Transverse colon (tissue), 4 donors: ENCODE measurements at regions not wholly inside any gene's neighbourhood (a gene's known extent, or its start where the extent isn't known, plus 50 kb on each side); places are given as distances from the start of the nearest gene placed in this dataset.
A peak's percentile ranks its signal among the peaks of the same experiment; 100 is the strongest.

Source experiments
- DNase-seq: peaks from one replicate; pipeline ENCODE4 v3.0.0-alpha.2; 2019
- H3K27ac ChIP-seq, 4 donors: fragments of 200-600 bp; sonication (generic); 2 replicates each; pipeline ENCODE4 v1.5.1; 2016 to 2018; ENCODE audit warnings: inconsistent platforms in 4 of 4
- H3K27me3 ChIP-seq: fragments of 200-600 bp; sonication (generic); 2 replicates; pipeline ENCODE4 v1.5.1; 2017; ENCODE audit warnings: inconsistent platforms
- H3K36me3 ChIP-seq, 4 donors: fragments of 200-600 bp; sonication (generic); 2 replicates each; pipeline ENCODE4 v1.5.1; 2017 to 2019; ENCODE audit warnings: inconsistent platforms in 4 of 4
- H3K4me1 ChIP-seq, 4 donors: fragments of 200-600 bp; sonication (generic); 2 replicates each; pipeline ENCODE4 v1.5.1; 2017 to 2020; ENCODE audit warnings: inconsistent platforms in 4 of 4
- H3K4me3 ChIP-seq, 4 donors: fragments of 200-600 bp; sonication (generic); 1 replicate in 1 of 4; 2 replicates in 3 of 4; pipeline versions ENCODE4 v1.5.1 to v1.6.1; 2017 to 2019; ENCODE audit warnings: inconsistent platforms in 4 of 4
- H3K9me3 ChIP-seq, 2 donors: fragments of 200-600 bp; sonication (generic); 2 replicates each; pipeline ENCODE4 v1.5.1; 2017 to 2019; ENCODE audit warnings: inconsistent platforms in 2 of 2
- EP300 ChIP-seq: sonication (generic); formaldehyde crosslinking; IDR thresholded peaks from one replicate; pipeline ENCODE4 v1.6.1; 2017; ENCODE audit warnings: antibody characterized with exemption, low read depth
- POLR2A ChIP-seq: fragments of 450-650 bp; IDR thresholded peaks from one replicate; pipeline ENCODE4 v1.6.1; 2016; ENCODE audit warnings: antibody characterized with exemption, mild to moderate bottlenecking, moderate library complexity
- POLR2AphosphoS5 ChIP-seq, 3 donors: sonication (generic); formaldehyde crosslinking; IDR thresholded peaks; one replicate each; pipeline ENCODE4 v1.6.1; 2016; ENCODE audit warnings: antibody characterized with exemption in 3 of 3
- WGBS, 2 donors: methylation state at CpG; one replicate each; pipeline ENCODE4 v1.1.5; 2018; ENCODE audit warnings: low coverage in 1 of 2; 5-methylcytosine and 5-hydroxymethylcytosine counted together
- in situ Hi-C, 4 donors: fragments of 200-750 bp; cut with MboI; loops; one replicate each; pipeline versions ENCODE4 v1.15.0 to v1.15.1; 2017; ENCODE audit warnings: low sequenced_read_pairs in 3 of 4, low pct_ligation_motif_present in 1 of 4, low pct_unique_long_range_greater_than_20kb in 1 of 4
- intact Hi-C: fragments of 100-400 bp; cut with DNase I; formaldehyde crosslinking; loops from one replicate; pipeline ENCODE4 v1.15.1; 2023; ENCODE audit warnings: low total_unique reads
- TF ChIP-seq, protein P1 (sequence below), 5 experiments: fragments of 200-600 bp in 3 of 5; fragments of 450-650 bp in 2 of 5; sonication (generic) in 3 of 5; IDR thresholded peaks; 1 replicate in 2 of 5; 2 replicates in 3 of 5; pipeline ENCODE4 v1.5.1; 2016 to 2017; ENCODE audit warnings: antibody characterized with exemption in 5 of 5, inconsistent platforms in 3 of 5, mild to moderate bottlenecking in 2 of 5, moderate library complexity in 1 of 5

GRCh38 chr22:48949375-48950149 lies 878.1 kb downstream of the BRD1 start:
- intact Hi-C loops = no loop called here
- Histone ChIP-seq H3K4me3 (no peak overlapping the region), H3K27me3 (no peaks in the 10 kb centered on the region), H3K27ac (no peak overlapping the region), H3K4me1 (no peaks in the 10 kb centered on the region), H3K36me3 (no peaks in the 10 kb centered on the region), H3K9me3 (no peaks in the 10 kb centered on the region)
- 69 to 77% methylated on average over 7 to 18 of the region's 18 CpGs for WGBS, 2 donors
- DNase-seq = peak; percentile 1
- in situ Hi-C loops = no loop called here
- no peak for TF ChIP-seq POLR2A
- no peak for TF ChIP-seq POLR2AphosphoS5 (IDR thresholded peaks at IDR 0.05)
- TF ChIP-seq, protein P1, sequence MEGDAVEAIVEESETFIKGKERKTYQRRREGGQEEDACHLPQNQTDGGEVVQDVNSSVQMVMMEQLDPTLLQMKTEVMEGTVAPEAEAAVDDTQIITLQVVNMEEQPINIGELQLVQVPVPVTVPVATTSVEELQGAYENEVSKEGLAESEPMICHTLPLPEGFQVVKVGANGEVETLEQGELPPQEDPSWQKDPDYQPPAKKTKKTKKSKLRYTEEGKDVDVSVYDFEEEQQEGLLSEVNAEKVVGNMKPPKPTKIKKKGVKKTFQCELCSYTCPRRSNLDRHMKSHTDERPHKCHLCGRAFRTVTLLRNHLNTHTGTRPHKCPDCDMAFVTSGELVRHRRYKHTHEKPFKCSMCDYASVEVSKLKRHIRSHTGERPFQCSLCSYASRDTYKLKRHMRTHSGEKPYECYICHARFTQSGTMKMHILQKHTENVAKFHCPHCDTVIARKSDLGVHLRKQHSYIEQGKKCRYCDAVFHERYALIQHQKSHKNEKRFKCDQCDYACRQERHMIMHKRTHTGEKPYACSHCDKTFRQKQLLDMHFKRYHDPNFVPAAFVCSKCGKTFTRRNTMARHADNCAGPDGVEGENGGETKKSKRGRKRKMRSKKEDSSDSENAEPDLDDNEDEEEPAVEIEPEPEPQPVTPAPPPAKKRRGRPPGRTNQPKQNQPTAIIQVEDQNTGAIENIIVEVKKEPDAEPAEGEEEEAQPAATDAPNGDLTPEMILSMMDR (IDR thresholded peaks at IDR 0.05) = no peak
- TF ChIP-seq EP300 = no peak

DNA sequence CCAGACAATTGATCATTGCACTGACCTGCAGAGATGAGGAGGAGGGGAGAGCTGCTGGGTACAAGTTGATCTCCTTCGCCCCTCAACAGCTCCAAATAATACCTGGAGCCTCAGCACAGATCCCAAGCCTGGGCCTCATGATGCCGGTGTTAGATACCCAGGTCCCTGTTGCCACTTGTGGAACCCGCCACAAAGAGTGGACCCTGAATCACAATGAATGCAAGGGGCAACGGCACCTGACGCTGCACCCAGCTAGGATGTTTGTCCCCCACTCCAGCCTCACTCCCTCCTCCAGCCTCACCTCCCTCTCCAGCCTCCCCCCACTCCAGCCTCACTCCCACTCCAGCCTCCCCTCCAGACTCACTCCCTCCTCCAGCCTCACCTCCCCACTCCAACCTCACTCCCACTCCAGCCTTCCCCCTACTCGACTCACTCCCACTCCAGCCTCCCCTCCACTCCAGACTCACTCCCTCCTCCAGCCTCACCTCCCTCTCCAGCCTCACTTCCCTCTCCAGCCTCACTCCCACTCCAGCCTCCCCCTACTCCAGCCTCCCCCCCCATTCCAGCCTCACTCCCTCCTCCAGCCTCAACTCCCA lies 879.0 kb downstream of the BRD1 start:
- Histone ChIP-seq H3K36me3 (no peaks in the 10 kb centered on the region), H3K4me3 (no peak overlapping the region), H3K4me1 (no peaks in the 10 kb centered on the region), H3K27ac (no peak overlapping the region), H3K27me3 (no peaks in the 10 kb centered on the region), H3K9me3 (no peaks in the 10 kb centered on the region)
- intact Hi-C loops = no loop called here
- 76% methylated on average over 6 of the region's 6 CpGs; no CpG with 5 or more reads in 1 of the 2 donors for WGBS, 2 donors
- no peak for DNase-seq
- TF ChIP-seq POLR2A (no peak), POLR2AphosphoS5 (IDR thresholded peaks at IDR 0.05) (no peak), EP300 (no peak)
- TF ChIP-seq, protein P1 (IDR thresholded peaks at IDR 0.05) = no peak
- in situ Hi-C loops = no loop called here

GRCh38 chr22:48947636-48948035 lies 880.0 kb downstream of the BRD1 start:
- Histone ChIP-seq H3K27me3 (no peaks in the 10 kb centered on the region), H3K36me3 (no peaks in the 10 kb centered on the region), H3K4me1 (no peaks in the 10 kb centered on the region), H3K9me3 (no peaks in the 10 kb centered on the region), H3K4me3 (no peak overlapping the region), H3K27ac (no peak overlapping the region)
- TF ChIP-seq, protein P1 (IDR thresholded peaks at IDR 0.05) = no peak
- intact Hi-C loops (no loop called here), in situ Hi-C loops (no loop called here)
- DNase-seq = no peak
- WGBS, 2 donors = 78% methylated on average over 5 of the region's 5 CpGs; no CpG with 5 or more reads in 1 of the 2 donors

DNA sequence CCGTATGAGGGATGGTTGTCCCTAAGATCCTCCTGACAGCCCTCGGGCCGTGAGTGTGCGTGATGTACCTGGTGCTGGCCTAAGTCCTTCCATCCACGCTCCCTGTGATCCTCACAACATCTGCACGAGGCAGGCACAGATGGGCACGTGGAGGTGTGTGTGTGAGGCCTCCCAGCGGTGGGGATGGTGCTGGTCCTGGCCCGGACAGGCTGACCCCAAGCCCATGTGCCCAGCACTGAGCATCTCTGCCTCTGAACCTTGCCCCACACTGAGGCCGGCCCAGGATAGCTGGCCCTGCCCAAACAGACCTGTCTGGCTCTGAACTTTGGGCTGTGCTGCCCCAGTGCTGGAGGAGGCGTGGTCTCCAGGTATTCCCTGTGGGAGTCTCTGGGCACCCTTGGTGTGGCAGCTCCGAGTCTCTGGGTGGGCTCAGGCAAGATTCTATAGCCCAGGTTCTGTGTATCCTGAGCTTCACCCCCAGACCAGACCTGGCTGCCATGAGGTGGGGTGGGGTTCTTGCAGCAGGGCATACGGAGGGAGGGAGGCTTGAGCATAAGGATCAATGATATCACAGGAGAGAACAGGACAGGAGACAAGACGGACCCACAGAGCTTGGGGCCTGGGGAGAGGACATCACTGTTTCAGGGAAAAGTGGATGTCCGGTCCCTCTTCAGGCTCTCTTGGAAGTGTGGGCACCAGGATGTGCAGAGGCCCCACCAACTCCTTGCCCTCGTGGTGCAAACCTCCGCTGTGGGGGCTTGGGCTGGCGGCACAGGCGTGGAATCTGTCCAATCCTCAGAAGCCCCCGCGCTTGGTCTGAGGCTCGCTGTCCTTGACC lies 881.8 kb downstream of the BRD1 start:
- H3K36me3 ChIP-seq = no peaks in the 10 kb centered on the region
- no peak for TF ChIP-seq POLR2A
- no peak for TF ChIP-seq EP300
- TF ChIP-seq POLR2AphosphoS5 (IDR thresholded peaks at IDR 0.05) = no peak
- TF ChIP-seq, protein P1 (IDR thresholded peaks at IDR 0.05) = no peak
- in situ Hi-C loops (no loop called here), intact Hi-C loops (no loop called here)
- no peak overlapping the region for H3K4me3 ChIP-seq
- no peaks in the 10 kb centered on the region for H3K9me3 ChIP-seq
- H3K27ac ChIP-seq = no peak overlapping the region
- peak; percentile 3 for DNase-seq
- 80% methylated on average over 21 of the region's 22 CpGs; no CpG with 5 or more reads in 1 of the 2 donors for WGBS, 2 donors
- H3K4me1 ChIP-seq = no peaks in the 10 kb centered on the region
- no peaks in the 10 kb centered on the region for H3K27me3 ChIP-seq
